ENCODE measurements at regions not wholly inside any gene's neighbourhood (a gene's known extent, or its start where the extent isn't known, plus 50 kb on each side); places are given as distances from the start of the nearest gene placed in this dataset.

DNA sequence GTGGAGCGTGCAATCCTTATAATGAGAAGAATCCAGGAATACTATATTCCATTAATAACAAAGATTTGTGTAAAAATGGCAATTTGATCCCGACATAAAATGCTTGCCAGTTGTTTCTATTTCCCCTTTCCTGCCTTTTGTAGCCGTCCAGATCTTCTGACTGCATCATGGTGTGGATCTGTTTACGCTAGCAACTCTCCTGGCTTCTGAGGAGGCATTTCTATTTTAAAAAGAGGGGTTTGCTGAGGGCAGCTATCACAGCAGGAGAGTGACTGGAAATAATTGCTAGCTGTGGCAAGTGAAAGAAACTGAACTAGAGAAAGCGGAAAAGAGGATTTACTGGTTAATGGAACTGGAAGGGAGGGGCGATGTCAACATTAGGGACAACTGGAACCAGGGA is 145.6 kb downstream of the ATP23 start:
- no peak overlapping the region for H3K27ac ChIP-seq
- TF ChIP-seq, protein P1, sequence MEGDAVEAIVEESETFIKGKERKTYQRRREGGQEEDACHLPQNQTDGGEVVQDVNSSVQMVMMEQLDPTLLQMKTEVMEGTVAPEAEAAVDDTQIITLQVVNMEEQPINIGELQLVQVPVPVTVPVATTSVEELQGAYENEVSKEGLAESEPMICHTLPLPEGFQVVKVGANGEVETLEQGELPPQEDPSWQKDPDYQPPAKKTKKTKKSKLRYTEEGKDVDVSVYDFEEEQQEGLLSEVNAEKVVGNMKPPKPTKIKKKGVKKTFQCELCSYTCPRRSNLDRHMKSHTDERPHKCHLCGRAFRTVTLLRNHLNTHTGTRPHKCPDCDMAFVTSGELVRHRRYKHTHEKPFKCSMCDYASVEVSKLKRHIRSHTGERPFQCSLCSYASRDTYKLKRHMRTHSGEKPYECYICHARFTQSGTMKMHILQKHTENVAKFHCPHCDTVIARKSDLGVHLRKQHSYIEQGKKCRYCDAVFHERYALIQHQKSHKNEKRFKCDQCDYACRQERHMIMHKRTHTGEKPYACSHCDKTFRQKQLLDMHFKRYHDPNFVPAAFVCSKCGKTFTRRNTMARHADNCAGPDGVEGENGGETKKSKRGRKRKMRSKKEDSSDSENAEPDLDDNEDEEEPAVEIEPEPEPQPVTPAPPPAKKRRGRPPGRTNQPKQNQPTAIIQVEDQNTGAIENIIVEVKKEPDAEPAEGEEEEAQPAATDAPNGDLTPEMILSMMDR (IDR thresholded peaks at IDR 0.05): no peak
- TF ChIP-seq ZFX (IDR thresholded peaks at IDR 0.05; ENCODE audit: borderline replicate concordance): no peak

DNA sequence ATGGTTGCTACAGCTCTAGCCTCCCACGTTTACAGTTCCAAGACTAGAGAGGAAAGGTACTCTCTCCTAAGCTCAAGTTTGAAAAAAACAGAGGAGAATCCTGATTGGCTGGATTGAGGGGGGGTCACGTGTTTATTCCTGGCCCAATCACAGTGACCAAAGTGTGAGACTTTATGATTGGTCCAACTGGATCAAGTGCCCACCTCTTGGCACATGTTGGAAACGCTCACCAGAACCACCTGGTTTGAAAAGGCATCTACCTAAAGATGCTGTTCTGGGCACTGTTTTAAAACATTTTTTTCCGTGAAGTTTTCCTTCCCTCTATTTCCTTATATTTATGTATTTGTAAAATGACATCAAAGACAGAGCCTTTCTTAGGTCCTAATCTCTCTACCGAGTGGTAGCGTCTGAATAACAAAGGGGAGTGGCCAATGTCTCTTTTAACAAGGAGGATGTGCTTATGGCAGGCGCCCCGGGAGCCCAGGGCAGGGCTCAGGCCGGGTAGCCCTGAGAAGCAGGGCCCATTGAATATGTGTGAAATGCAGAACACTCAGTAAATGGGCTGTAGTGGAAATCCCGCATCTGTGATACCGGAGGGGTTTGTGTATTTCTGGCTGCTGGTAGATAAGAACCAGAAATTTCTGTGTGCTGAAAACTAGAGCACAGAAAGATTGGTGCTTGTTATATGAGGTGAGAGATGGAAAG is 146.2 kb downstream of the ATP23 start:
- no peak overlapping the region for H3K27ac ChIP-seq
- no peak for TF ChIP-seq ZFX (IDR thresholded peaks at IDR 0.05; ENCODE audit: borderline replicate concordance)
- TF ChIP-seq, protein P1 (IDR thresholded peaks at IDR 0.05): no peak

DNA sequence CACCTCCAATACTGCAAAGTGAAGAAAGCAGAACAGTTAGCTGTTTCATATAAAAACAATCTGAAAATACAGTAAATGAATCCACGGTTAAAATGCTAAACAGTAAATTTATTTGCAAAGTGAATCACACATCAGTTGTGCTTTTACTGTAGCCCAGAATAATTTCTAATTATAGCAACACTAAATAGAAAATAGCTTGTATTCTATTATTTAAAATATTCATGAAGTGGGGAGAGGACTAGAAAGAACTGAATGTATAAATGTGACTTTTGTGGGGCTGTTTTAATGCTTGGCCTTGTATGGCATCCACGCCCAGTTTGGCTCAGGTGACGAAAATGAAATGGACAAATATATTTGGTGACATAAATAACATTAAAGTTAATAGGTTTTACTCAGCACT is 148.2 kb downstream of the ATP23 start:
- TF ChIP-seq, protein P1 (IDR thresholded peaks at IDR 0.05): no peak
- TF ChIP-seq ZFX (IDR thresholded peaks at IDR 0.05; ENCODE audit: borderline replicate concordance): no peak
- no peak overlapping the region for H3K27ac ChIP-seq

DNA sequence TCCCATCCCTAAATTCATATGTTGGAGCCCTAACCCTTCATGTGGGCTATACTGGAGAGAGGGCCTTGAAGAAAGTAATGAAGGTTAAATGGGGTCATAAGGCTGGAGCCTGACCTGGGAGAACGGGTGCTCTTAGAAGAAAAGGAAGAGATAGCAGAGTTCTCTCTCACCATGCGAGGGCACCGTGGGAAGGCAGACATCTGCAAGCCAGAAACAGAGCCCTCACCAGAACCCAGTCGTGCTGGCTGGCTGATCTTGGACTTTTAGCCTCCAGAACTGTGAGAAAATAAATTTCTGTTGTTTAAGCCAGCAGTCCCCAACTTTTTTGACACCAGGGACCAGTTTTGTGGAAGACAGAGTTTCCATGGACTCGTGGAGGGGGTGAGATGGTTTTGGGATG is 149.3 kb downstream of the ATP23 start:
- H3K27ac ChIP-seq: no peak overlapping the region
- no peak for TF ChIP-seq ZFX (IDR thresholded peaks at IDR 0.05; ENCODE audit: borderline replicate concordance)
- TF ChIP-seq, protein P1 (IDR thresholded peaks at IDR 0.05): no peak

DNA sequence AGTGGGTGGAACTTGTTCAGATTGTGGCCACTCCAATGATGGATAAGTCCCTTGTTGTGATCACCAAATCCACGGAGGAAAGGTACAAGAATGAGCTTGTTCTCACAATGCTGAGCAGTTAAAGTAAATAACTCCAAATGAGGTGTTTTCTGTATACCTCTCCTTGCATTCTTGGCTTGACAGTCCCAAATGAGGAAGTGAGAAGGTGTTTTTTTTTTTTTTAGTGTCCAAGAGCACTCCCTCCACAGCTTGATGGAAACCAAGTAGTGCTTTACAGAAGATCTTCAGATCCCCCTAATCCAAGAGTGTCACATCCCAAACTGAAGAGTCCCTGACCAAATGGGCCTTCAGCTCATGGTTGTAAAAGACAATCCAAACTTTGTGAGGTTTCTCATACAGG is 153.6 kb downstream of the ATP23 start:
- TF ChIP-seq ZFX (IDR thresholded peaks at IDR 0.05; ENCODE audit: borderline replicate concordance): no peak
- TF ChIP-seq, protein P1 (IDR thresholded peaks at IDR 0.05): no peak
- no peak overlapping the region for H3K27ac ChIP-seq

DNA sequence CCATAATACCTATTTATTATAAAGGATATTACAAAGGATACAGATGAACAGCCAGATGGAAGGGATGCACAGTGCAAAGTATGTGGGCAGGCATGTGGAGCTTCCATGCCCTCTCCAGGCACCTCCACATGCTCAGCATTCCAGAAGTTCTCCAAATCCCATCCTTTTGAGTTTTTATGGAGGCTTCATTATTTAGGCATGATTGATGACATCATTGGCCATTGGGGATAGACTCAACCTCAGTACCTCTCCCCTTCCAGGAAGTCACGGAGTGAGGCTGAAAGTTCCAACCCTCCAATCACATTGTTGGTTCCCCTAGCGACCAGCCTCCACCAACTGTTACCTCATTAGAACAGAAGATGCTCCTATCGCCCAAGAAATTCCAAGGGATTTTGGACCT is 156.4 kb downstream of the ATP23 start:
- TF ChIP-seq ZFX (IDR thresholded peaks at IDR 0.05; ENCODE audit: borderline replicate concordance): no peak
- TF ChIP-seq, protein P1 (IDR thresholded peaks at IDR 0.05): no peak
- no peak overlapping the region for H3K27ac ChIP-seq

DNA sequence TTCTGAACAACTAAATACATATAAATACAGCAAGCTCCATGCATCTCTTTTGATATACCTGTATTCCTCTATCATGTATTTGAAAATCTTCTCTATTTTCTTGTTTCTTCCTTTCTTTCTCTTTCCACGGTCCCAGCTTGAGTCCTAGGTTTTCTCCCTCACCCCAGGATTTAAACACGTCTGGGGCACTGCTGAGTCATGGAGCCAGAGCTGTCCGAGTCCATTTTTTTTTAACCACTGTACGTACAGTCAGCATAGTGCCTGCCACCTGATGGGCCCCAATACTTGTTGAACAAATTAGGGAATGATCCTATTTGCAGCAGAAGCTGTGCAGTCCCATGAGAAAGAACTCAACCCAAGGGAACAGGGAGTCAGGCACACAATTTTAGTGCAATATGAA is 158.1 kb downstream of the ATP23 start:
- TF ChIP-seq, protein P1 (IDR thresholded peaks at IDR 0.05): no peak
- H3K27ac ChIP-seq: no peak overlapping the region
